OCI-LY3 (cell line): ENCODE measurements at regions not wholly inside any gene's neighbourhood (a gene's known extent, or its start where the extent isn't known, plus 50 kb on each side); places are given as distances from the start of the nearest gene placed in this dataset.

Experiments used
- EZH2phosphoT487 ChIP-seq: fragments of 200-600 bp; shearing (Covaris generic); IDR thresholded peaks from 2 replicates; pipeline ENCODE4 v1.6.1; 2018; ENCODE audit warnings: antibody characterized with exemption, mixed run types, low read depth
- TF ChIP-seq, protein P1 (sequence below): fragments of 200-600, 300-600 bp; sonication (generic); IDR thresholded peaks from 2 replicates; pipeline ENCODE4 v1.5.1; 2014; ENCODE audit warnings: antibody characterized with exemption, low read length, low read depth

DNA sequence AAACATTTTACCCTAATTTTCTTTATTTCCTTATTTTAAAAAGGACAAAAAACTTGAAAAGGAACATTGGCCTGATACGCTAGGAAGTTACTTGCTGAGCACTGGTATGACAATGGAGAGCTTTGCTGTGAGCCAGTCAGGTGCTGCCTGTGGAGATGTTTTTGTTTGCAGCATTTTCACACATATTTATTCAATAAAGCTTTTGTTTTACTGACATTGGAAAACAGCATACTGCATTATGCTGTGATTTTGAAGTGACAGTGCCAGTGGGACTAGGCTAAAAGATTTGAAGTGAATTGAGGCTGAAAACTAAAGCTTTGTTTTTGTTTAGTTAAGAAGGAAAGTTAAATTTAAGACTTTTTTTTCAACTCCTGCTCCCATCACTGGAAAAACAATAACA is 470.7 kb upstream of the ZEB2 start:
- TF ChIP-seq, protein P1, sequence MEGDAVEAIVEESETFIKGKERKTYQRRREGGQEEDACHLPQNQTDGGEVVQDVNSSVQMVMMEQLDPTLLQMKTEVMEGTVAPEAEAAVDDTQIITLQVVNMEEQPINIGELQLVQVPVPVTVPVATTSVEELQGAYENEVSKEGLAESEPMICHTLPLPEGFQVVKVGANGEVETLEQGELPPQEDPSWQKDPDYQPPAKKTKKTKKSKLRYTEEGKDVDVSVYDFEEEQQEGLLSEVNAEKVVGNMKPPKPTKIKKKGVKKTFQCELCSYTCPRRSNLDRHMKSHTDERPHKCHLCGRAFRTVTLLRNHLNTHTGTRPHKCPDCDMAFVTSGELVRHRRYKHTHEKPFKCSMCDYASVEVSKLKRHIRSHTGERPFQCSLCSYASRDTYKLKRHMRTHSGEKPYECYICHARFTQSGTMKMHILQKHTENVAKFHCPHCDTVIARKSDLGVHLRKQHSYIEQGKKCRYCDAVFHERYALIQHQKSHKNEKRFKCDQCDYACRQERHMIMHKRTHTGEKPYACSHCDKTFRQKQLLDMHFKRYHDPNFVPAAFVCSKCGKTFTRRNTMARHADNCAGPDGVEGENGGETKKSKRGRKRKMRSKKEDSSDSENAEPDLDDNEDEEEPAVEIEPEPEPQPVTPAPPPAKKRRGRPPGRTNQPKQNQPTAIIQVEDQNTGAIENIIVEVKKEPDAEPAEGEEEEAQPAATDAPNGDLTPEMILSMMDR: no peak
- TF ChIP-seq EZH2phosphoT487: no peak
